GM19240 (cell line): ENCODE measurements at regions not wholly inside any gene's neighbourhood (a gene's known extent, or its start where the extent isn't known, plus 50 kb on each side); places are given as distances from the start of the nearest gene placed in this dataset.

Source experiments
- DNase-seq: peaks from one replicate; pipeline ENCODE4 v3.0.0; 2011; ENCODE audit warnings: low spot score; ENCODE audit not compliant: insufficient read length

- DNase-seq: no peak
These were observed 338.0 kb downstream of the ACTL7B start for GRCh38 chr9:108517651-108518365.

DNA sequence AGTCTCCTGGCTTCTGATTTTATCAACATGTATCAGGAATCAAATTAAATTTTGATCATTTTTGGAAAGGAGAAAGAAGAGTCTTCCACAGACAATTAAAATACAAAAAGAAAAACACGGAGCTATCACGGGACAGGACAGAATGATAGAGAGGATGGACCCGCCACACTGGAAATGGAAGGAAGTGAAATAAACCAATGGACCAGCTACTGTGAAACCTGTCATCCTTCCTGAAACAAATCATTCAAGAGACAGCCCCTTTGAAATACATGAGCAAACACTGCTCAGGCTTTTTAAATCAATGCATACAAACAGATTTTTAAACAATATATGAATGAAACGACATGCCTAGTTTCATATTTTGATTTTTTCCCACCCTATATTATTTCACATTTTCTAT, 339.4 kb downstream of the ACTL7B start:
- no peak for DNase-seq

DNA sequence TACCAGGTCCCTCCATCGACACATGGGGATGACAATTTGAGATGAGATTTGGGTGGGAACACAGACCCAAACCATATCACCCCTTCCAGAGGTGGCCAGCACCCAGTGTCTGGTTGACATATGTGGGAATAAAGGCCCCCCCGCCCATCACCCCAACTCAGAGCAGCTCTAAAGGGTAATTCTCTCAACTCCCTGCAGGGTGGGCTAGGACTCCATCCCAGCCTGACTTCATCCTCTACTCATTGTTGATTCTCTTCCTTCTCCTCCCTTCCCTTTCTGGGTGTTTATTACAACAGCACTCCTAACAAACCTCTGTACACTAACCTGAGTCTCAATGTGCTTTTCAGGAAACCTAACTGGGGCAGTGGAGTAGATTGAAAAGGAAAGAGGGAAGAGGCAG, 339.9 kb downstream of the ACTL7B start:
- DNase-seq: no peak

- DNase-seq: no peak
These were observed 343.2 kb downstream of the ACTL7B start for GRCh38 chr9:108512426-108513173.

- DNase-seq: no peak
These were observed 344.5 kb downstream of the ACTL7B start for GRCh38 chr9:108511307-108511706.

DNA sequence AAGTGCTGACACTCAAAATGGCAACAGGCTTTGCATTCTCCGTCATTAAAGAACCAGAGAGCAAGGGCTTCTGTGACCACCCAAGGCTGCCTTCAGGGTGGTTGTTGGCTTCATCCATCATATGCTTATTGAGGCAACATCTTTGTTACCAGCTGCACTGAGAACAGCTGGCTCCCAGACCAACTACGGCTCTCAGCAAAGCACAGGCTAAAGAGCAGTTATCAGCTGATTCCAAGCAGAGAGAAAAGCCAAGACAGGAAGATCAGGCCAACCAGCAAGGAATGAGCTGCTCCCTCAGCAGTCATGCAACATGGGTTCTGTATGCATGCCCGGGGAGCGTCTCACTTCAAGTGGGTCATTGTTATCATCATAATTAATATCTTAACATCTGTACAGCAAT, 358.9 kb downstream of the ACTL7B start:
- DNase-seq: no peak

DNA sequence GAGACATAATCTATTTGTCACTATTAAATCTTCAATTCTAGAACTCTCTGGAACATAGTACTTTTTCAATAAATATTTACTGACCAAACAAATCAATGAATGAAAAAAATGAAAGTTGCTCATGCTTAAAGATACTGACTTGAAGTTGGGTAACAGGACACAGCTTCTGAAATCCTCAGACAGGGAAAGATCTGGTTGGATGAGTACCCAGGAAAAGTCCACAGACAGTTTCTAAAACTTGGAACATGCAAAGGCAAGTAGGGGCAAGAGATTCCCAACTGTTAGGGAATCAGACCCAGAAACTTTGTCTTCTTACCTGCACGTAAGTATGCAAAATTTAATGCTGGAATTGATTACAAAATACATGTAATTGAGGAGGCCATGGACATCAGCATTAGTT, 366.2 kb downstream of the ACTL7B start:
- no peak for DNase-seq

- no peak for DNase-seq
These were observed 369.0 kb downstream of the ACTL7B start for GRCh38 chr9:108486831-108487230.

DNA sequence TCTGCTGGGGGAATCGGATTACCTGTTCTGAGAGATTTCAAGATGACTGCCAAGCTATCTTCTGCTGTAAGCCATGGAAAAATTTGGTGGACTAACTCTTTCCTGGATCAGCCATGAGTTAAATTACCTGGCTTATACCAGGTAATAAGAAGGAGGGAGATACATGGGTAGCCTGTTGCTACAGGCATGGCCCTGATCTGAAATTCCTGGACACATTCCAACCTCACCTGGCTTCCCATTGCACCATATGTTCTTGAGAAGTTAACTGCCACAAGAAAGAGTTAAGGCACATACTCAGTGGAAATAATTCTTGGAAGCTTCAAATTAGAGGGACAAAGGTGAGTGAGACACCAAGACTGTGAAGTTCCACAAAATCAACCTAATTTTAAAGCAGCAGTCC, 371.3 kb downstream of the ACTL7B start:
- no peak for DNase-seq

DNA sequence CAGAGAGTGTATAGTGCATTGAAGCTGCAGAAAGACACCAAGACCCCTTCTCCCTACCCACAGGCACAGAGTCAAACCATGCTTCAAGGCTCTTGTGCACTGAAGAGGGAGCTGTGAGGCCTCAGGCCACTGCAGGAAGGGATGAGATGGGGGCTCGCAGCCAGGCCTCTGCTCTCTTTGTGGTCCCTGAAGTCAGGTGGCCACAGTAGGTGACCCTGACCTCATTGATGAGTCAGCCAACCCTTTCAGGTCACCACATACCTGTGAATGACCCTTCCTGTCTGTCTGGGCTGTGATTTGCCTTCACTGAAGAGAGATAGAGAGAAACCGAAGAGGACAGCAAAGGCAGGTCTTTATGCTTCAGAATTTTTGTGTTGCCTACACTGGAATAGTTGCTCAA, 372.1 kb downstream of the ACTL7B start:
- DNase-seq: no peak

- no peak for DNase-seq
These were observed 375.7 kb downstream of the ACTL7B start for GRCh38 chr9:108479989-108480652.

- peak; percentile 15 for DNase-seq
These were observed 377.1 kb downstream of the ACTL7B start for GRCh38 chr9:108478431-108479332.

GRCh38 chr9:108477529-108478006, 378.2 kb downstream of the ACTL7B start:
- DNase-seq: no peak

- DNase-seq: no peak
These were observed 379.2 kb downstream of the ACTL7B start for GRCh38 chr9:108476574-108476973.

- no peak for DNase-seq
These were observed 380.0 kb downstream of the ACTL7B start for GRCh38 chr9:108475813-108476212.

DNA sequence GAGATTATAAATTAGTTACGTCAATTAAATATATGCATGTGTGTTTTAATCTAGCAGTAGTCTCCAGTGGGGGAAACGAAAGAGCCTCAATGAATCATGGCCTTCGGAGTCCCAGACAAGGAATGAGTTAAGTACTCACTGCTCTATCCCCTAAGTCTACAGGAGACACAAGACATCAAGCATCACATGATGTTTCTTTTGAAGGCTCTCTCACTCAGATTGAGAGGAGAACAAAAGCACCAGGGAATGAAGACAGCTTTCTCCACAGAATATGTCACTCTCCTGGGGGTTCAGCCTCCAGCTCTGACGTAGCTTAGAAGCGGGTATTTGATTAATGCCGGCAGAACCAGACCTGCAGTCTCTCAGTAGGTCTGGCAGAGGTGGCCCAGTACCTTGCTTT, 381.4 kb downstream of the ACTL7B start:
- no peak for DNase-seq

- no peak for DNase-seq
These were observed 382.3 kb downstream of the ACTL7B start for GRCh38 chr9:108473209-108474112.

- no peak for DNase-seq
These were observed 386.1 kb downstream of the ACTL7B start for GRCh38 chr9:108469654-108470053.

- peak; percentile 4 for DNase-seq
These were observed 387.4 kb downstream of the ACTL7B start for GRCh38 chr9:108468364-108468763.

- no peak for DNase-seq
These were observed 388.0 kb downstream of the ACTL7B start for GRCh38 chr9:108467653-108468324.
